Amygdala (tissue), 56 donors: ENCODE measurements at regions not wholly inside any gene's neighbourhood (a gene's known extent, or its start where the extent isn't known, plus 50 kb on each side); places are given as distances from the start of the nearest gene placed in this dataset.

Experiments used
- DNase-seq, 56 donors: peaks; one replicate each; lab custom pipeline; 2025; lab: John Stamatoyannopoulos, UW

GRCh38 chr1:29501227-29501976, 265.1 kb downstream of the PTPRU start:
- DNase-seq, result no peak

- DNase-seq, result no peak
Observed at GRCh38 chr1:29500651-29501050, 264.3 kb downstream of the PTPRU start.

- DNase-seq, result no peak
Observed at GRCh38 chr1:29500041-29500440, 263.7 kb downstream of the PTPRU start.

- DNase-seq, result no peak
Observed at GRCh38 chr1:29499104-29499650, 262.9 kb downstream of the PTPRU start.

GRCh38 chr1:29498126-29499103, 262.1 kb downstream of the PTPRU start:
- no peak for DNase-seq

GRCh38 chr1:29497395-29498125, 261.2 kb downstream of the PTPRU start:
- no peak for DNase-seq

- DNase-seq, result no peak
Observed at GRCh38 chr1:29496701-29497100, 260.4 kb downstream of the PTPRU start.

- no peak for DNase-seq
Observed at GRCh38 chr1:29490204-29490934, 254.0 kb downstream of the PTPRU start.

GRCh38 chr1:29489471-29489870, 253.1 kb downstream of the PTPRU start:
- DNase-seq, result no peak

- DNase-seq, result no peak
Observed at GRCh38 chr1:29488794-29489311, 252.5 kb downstream of the PTPRU start.

- DNase-seq, result no peak
Observed at GRCh38 chr1:29488086-29488793, 251.9 kb downstream of the PTPRU start.

- DNase-seq, result no peak
Observed at GRCh38 chr1:29487291-29487690, 251.0 kb downstream of the PTPRU start.

- no peak for DNase-seq
Observed at GRCh38 chr1:29485096-29485925, 249.0 kb downstream of the PTPRU start.

GRCh38 chr1:29482991-29483390, 246.7 kb downstream of the PTPRU start:
- no peak for DNase-seq

GRCh38 chr1:29482064-29482463, 245.7 kb downstream of the PTPRU start:
- no peak for DNase-seq

- DNase-seq, result no peak
Observed at GRCh38 chr1:29481031-29481430, 244.7 kb downstream of the PTPRU start.

GRCh38 chr1:29478879-29479278, 242.6 kb downstream of the PTPRU start:
- no peak for DNase-seq

- DNase-seq, result no peak
Observed at GRCh38 chr1:29478151-29478791, 241.9 kb downstream of the PTPRU start.
